Ishikawa (cell line): ENCODE measurements at regions not wholly inside any gene's neighbourhood (a gene's known extent, or its start where the extent isn't known, plus 50 kb on each side); places are given as distances from the start of the nearest gene placed in this dataset.

Source experiments
- CEBPB ChIP-seq: IDR thresholded peaks from 2 replicates; pipeline ENCODE4 v1.6.1; 2012
- CREB1 ChIP-seq: IDR thresholded peaks from 2 replicates; pipeline ENCODE4 v1.6.1; 2012; ENCODE audit warnings: low read depth
- EGR1 ChIP-seq: IDR thresholded peaks from 2 replicates; pipeline ENCODE4 v1.6.1; 2012
- EP300 ChIP-seq: IDR thresholded peaks from 2 replicates; pipeline ENCODE4 v1.6.1; 2012; ENCODE audit warnings: borderline replicate concordance
- FOXM1 ChIP-seq: IDR thresholded peaks from 2 replicates; pipeline ENCODE4 v1.6.1; 2012; ENCODE audit warnings: low read depth, borderline replicate concordance
- MAX ChIP-seq: IDR thresholded peaks from 2 replicates; pipeline ENCODE4 v1.6.1; 2012
- NFIC ChIP-seq: IDR thresholded peaks from 2 replicates; pipeline ENCODE4 v1.6.1; 2012
- RAD21 ChIP-seq: IDR thresholded peaks from 2 replicates; pipeline ENCODE4 v1.6.1; 2012; ENCODE audit warnings: low read depth
- REST ChIP-seq: IDR thresholded peaks from 2 replicates; pipeline ENCODE4 v1.6.1; 2012; ENCODE audit warnings: low read depth, mild to moderate bottlenecking
- TAF1 ChIP-seq: IDR thresholded peaks from 2 replicates; pipeline ENCODE4 v1.6.1; 2012; ENCODE audit warnings: low read depth, mild to moderate bottlenecking
- TCF12 ChIP-seq: IDR thresholded peaks from 2 replicates; pipeline ENCODE4 v1.6.1; 2012; ENCODE audit warnings: low read depth
- TEAD4 ChIP-seq: IDR thresholded peaks from 2 replicates; pipeline ENCODE4 v1.6.1; 2012
- YY1 ChIP-seq: IDR thresholded peaks from 2 replicates; pipeline ENCODE4 v1.6.1; 2012; ENCODE audit warnings: low read depth
- ZBTB7A ChIP-seq: IDR thresholded peaks from 2 replicates; pipeline ENCODE4 v1.6.1; 2012; ENCODE audit warnings: low read depth
- TF ChIP-seq, protein P1 (sequence below): IDR thresholded peaks from 2 replicates; pipeline ENCODE4 v1.6.1; 2012

GRCh38 chr6:135608031-135608430 is 110.5 kb upstream of the AHI1 start:
- TF ChIP-seq TAF1 (no peak), CEBPB (no peak), RAD21 (no peak), FOXM1 (no peak), TCF12 (no peak), TEAD4 (no peak), NFIC (no peak), EP300 (no peak), EGR1 (no peak), YY1 (no peak), CREB1 (no peak), ZBTB7A (no peak)
- TF ChIP-seq, protein P1, sequence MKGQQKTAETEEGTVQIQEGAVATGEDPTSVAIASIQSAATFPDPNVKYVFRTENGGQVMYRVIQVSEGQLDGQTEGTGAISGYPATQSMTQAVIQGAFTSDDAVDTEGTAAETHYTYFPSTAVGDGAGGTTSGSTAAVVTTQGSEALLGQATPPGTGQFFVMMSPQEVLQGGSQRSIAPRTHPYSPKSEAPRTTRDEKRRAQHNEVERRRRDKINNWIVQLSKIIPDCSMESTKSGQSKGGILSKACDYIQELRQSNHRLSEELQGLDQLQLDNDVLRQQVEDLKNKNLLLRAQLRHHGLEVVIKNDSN = no peak

GRCh38 chr6:135616655-135617054 is 119.1 kb upstream of the AHI1 start:
- no peak for TF ChIP-seq NFIC
- TF ChIP-seq MAX = no peak
- TF ChIP-seq TEAD4 = no peak
- no peak for TF ChIP-seq CREB1
- TF ChIP-seq CEBPB = no peak
- TF ChIP-seq TCF12 = no peak
- TF ChIP-seq TAF1 = no peak
- TF ChIP-seq YY1 = no peak
- no peak for TF ChIP-seq FOXM1
- TF ChIP-seq EGR1 = no peak
- TF ChIP-seq ZBTB7A = no peak
- no peak for TF ChIP-seq EP300
- TF ChIP-seq, protein P1 = no peak
- no peak for TF ChIP-seq REST
- no peak for TF ChIP-seq RAD21

GRCh38 chr6:135617222-135617621 is 119.7 kb upstream of the AHI1 start:
- TF ChIP-seq MAX (no peak), TAF1 (no peak)

GRCh38 chr6:135622081-135622480 is 124.5 kb upstream of the AHI1 start:
- TF ChIP-seq RAD21 (no peak), FOXM1 (no peak), TCF12 (no peak), EGR1 (no peak), CEBPB (no peak), MAX (no peak), TAF1 (no peak), CREB1 (no peak)
- TF ChIP-seq, protein P1 = no peak

DNA sequence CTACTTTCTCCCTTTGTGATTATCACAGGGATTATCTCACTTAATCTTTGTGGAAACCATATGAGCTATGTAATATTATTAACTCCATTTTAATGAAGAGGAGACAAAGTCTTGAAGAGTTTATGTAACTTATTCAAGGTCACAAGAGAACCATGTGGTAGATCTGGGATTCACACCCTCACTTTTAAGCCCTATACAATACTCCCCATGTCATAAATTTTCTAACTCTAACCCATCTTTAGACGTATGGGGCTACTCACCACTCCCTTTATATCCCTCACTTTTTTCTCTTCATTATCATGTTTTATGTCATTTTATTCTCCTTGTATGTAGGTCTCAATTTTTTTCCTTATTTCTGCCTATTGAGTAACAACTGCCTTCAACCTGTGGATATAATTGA is 126.4 kb upstream of the AHI1 start:
- TF ChIP-seq CEBPB = no peak
- TF ChIP-seq NFIC = no peak
- TF ChIP-seq FOXM1 = no peak
- TF ChIP-seq, protein P1 = no peak
- TF ChIP-seq TAF1 = no peak
- no peak for TF ChIP-seq EGR1
- no peak for TF ChIP-seq TCF12
- TF ChIP-seq TEAD4 = no peak
- no peak for TF ChIP-seq REST
- TF ChIP-seq YY1 = no peak
- TF ChIP-seq ZBTB7A = no peak
- no peak for TF ChIP-seq EP300
- TF ChIP-seq CREB1 = no peak
- TF ChIP-seq RAD21 = no peak
